ENCODE measurements at regions not wholly inside any gene's neighbourhood (a gene's known extent, or its start where the extent isn't known, plus 50 kb on each side); places are given as distances from the start of the nearest gene placed in this dataset.
A peak's percentile ranks its signal among the peaks of the same experiment; 100 is the strongest.

DNA sequence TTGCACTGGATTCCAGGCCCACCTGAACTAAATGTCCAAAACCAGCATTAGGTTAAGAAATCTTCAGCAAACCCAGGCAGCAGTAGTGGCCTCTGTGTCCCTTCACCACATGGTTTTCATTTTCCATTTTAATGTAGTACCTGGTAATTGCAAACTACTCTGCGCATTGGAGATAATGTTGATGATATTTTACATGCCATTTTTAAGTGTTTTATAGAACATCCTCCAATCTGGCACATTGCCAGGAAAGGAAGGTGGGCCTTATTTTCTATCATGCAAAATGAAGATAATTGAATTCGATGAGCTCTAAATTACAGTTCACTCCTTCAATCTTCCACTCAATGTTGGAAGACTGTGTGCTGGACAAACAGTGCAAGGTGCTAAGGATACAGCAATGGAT, 89.5 kb downstream of the ZC3H11B start:
- no peak for DNase-seq (ENCODE audit: low spot score)

- DNase-seq (ENCODE audit: low spot score), result no peak
Observed at GRCh38 chr1:219521325-219521724, 91.6 kb downstream of the ZC3H11B start.

DNA sequence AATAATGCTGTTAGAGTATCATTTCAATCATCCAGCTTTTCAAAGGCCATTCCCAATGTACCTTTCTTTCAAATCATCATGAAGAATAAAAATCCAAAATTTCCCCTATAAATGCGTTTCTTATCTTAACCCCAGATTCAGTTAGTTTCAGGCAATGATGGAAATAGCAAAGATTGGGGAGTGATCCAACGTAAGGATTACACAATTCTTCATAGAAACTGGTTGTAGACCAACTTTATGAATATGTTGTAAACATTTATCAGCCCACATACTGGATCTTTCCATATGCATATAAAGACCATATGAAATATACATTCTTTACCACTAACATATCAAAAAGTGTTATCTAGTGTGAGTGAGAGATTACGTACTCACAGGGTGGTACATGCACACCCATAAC, 92.7 kb downstream of the ZC3H11B start:
- no peak for DNase-seq (ENCODE audit: low spot score)

- no peak for DNase-seq (ENCODE audit: low spot score)
Observed at GRCh38 chr1:219518907-219519248, 94.0 kb downstream of the ZC3H11B start.

DNA sequence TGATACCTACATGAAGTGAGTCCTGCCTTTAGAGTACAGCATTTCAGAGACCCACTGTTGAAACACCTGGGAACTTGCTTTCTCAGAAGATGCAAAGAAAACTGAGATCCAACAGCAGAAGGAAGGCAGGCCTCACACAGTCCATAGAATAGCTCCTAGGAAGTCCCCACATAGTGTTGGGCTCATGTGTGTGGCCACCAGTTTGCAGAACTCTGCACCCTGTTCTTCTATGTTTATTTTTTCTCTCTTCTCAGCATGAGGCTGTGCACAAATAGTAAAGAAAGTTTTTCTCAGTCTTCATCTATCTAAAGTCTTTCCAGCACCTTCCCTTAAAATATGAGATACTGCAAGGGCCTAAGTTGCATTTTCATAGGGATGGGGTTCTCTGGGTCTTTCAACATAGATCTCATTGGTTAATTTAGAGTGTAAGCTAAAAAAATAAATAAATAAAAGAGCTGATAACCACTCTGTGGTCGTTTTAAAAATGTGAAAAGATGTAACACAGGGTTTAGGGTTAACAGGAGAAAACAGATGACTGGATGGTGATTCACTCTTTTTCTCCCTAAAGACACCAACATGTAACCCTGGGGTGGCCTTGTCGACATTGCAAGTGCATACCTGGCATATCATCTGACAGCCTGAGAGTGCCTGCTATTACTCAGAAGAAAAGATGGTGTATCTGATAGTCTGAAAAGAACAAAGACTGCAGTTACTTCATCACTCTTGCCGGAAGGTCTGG, 94.6 kb downstream of the ZC3H11B start:
- peak; percentile 84 for DNase-seq (ENCODE audit: low spot score)

- no peak for DNase-seq (ENCODE audit: low spot score)
Observed at GRCh38 chr1:219517031-219517430, 95.9 kb downstream of the ZC3H11B start.

- DNase-seq (ENCODE audit: low spot score), result no peak
Observed at GRCh38 chr1:219514728-219515127, 98.2 kb downstream of the ZC3H11B start.

DNA sequence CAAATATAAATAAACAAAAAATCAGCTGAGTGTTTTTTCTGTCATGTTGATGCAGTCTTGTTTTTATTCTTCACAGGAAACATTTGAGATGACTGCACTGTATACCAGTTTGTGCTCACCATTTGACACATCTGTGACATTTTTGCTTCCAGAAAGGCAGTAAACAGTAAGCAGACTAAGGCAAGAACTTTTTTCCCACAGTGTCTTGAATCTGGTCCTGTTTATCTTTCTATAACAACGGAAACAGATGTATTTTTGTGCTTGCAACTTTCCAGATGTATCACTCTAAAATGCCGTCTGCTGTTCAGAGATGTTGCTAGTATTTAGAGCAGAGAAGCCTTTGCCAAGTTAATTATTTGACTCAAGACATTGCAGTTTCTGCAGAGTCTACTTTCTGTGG, 105.5 kb downstream of the ZC3H11B start:
- DNase-seq (ENCODE audit: low spot score), result no peak

- no peak for DNase-seq (ENCODE audit: low spot score)
Observed at GRCh38 chr1:219506936-219507335, 106.0 kb downstream of the ZC3H11B start.

DNA sequence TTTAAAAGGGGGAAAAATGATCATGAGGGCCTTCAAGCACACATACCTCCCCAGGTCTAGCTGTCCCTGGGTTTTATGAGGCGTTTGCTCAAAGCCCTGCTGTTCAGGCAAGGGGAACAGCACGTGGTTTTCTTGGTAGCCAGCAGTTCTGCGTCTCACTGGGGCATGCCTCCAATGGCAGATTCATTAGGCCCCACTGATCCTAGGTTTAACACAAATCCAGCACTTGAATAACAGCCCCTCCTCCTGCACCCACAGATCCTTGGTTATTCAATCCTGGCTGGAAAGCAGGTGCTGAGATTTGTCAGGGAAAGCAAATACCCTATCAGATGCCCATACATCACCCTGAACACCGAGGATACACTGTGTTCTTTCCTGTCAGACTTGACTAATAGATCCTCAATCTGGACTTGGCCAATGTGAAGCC, 106.4 kb downstream of the ZC3H11B start:
- DNase-seq (ENCODE audit: low spot score), result no peak

DNA sequence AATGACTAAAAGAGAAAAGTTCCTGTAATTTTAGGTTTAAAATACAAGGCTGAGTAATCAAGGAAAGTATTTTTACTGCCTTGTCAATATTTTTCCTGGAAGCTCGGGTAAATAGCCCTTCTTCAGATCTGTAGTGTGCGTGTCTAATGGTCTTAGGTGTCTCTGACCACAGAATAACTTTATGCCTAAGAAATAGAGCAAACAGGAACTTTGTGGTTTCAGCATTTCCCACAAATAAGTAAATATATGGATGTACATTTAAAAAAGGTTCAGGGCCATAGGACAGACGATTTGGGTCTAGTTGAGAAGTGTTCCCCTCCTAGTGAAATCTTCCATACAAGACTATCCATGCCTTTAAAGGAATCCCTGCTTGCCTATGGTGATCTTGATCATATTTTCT, 107.0 kb downstream of the ZC3H11B start:
- no peak for DNase-seq (ENCODE audit: low spot score)

DNA sequence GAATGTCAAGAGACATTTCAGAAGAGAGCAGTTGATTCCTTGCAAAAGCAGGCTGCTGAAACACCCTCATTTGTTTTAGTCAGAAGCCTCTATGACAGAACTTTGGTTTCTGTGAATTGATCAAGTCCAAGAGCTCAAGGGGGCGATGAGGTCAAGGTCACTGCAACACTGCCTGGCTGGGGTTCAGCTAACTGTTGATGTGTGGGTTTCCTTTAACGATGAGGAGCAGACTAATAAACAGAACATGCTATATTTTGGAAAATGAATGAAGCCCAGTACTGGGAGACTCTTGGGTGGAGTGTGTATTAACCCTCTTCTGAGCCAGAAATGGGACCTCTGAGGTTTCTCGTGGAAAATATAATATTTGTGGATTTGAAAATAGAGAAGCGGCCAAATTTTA, 109.3 kb downstream of the ZC3H11B start:
- DNase-seq (ENCODE audit: low spot score), result no peak

- DNase-seq (ENCODE audit: low spot score), result no peak
Observed at GRCh38 chr1:219500327-219500897, 112.5 kb downstream of the ZC3H11B start.

GRCh38 chr1:219498666-219499065, 114.2 kb downstream of the ZC3H11B start:
- DNase-seq (ENCODE audit: low spot score), result no peak

- no peak for DNase-seq (ENCODE audit: low spot score)
Observed at GRCh38 chr1:219495737-219496408, 117.0 kb downstream of the ZC3H11B start.

GRCh38 chr1:219492717-219493116, 120.2 kb downstream of the ZC3H11B start:
- DNase-seq (ENCODE audit: low spot score), result no peak

GRCh38 chr1:219490566-219490965, 122.3 kb downstream of the ZC3H11B start:
- DNase-seq (ENCODE audit: low spot score), result no peak

DNA sequence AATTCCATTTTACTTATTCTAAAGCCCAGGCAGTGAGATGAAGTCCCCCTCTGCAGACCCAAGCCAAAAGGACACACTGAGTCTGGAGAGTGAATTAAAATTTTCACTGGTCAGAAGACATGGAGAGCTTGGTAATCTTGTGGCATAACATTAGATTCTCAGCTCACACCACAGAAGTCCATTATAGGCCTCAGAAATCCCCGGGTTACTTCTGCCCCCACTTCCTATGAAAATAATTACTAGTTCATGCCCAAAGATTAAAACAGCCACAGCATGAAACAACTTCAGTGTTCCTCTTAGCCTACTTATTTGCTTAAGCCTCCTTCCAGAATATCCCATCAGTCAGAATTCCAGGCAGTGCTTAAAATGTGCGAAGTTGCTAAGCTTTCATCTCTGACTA, 123.3 kb downstream of the ZC3H11B start:
- DNase-seq (ENCODE audit: low spot score), result no peak

DNA sequence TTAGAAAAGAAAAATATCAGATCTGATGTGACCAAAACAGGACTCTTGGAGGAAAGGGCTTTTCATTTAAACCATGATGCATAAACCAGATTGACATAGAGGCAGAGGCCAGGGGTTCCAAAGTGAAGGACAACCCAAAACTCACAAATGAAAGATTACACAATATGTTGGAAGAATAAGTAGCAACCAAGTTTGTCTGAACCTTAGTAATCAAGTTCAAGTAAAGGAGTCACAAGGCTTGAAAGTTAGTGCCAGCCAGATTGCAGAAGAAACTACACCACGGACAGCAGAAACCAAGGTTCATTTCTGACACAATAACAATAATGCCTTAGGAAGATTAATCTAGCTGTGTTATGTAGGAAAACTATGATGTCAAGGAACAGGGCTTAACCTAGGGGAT, 124.6 kb downstream of the ZC3H11B start:
- no peak for DNase-seq (ENCODE audit: low spot score)

DNA sequence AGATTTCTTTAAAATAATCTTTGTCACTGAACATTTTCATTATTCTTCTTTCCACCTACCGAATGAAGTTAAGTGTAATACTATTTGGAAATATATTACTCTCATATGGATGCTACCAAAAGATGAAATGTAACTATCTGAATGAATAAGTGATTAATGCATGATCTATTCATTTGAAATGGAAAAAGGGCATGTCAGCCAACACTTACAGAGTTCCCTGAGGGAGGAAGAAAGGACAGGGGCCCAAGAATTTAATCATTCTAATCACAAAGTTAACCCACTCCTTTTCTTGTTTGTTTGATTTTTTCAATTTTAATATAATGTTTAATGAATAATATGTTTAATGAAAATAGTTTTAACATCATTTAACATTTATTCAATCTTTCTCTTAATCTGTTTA, 129.4 kb downstream of the ZC3H11B start:
- DNase-seq (ENCODE audit: low spot score), result no peak

- DNase-seq (ENCODE audit: low spot score), result no peak
Observed at GRCh38 chr1:219480011-219480410, 132.9 kb downstream of the ZC3H11B start.

DNA sequence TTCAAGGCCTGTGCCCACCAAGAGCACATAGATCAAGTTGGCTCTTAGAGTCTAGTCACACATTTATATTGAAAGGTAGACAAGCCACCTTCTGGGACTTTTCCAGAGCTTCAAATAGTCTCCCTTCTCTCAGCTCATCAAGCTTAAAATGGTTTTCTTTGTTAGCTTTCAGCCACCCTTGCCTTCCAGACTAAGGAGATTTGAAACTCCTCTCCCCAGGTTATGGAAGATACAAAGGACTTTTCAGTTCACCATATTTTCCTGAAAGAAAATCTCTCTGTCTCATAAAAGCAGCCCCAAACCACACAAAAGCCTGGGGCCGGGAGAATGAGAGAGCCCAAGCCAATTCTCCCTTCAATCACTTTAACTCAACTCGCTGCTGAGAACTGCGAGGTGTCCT, 134.1 kb downstream of the ZC3H11B start:
- no peak for DNase-seq (ENCODE audit: low spot score)

DNA sequence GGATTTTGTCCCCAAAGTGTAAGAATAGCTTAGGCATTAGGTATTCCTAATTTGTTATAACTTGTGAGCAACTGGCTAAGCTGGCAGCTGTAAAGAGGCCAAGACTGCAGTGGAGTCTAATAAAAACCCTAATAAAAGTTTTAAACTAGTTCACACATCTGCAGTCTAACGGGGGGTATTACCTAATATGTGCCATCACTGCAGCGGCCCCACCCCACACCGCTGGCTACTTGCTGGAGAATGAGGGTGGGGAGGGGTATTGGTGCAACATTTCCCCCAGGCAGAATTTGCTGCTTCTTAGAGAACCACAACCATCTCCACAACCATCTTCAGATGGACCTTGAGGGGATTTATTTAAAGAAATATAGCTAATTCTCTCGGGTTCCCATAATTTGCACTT, 135.0 kb downstream of the ZC3H11B start:
- DNase-seq (ENCODE audit: low spot score), result no peak

Data from A172 (cell line).